Activated T-helper 1 cell treated with anti-CD3 and anti-CD28 coated beads, Interleukin-12 subunit alpha, Interleukin-12 subunit beta, Interleukin-2, Interleukin-4 antibody, amounts not matched to agents 30 ng/mL and 10 ng/mL and 1 ng/mL, durations not matched to agents 14 hours and 24 hours and 36 hours (primary cell): ENCODE measurements at regions not wholly inside any gene's neighbourhood (a gene's known extent, or its start where the extent isn't known, plus 50 kb on each side); places are given as distances from the start of the nearest gene placed in this dataset.

ENCODE experiments used
- DNase-seq: peaks from one replicate; pipeline ENCODE4 v3.0.0; 2021; ENCODE audit warnings: low spot score
- H3K27ac Mint-ChIP-seq: one replicate; pipeline ENCODE4 v1.8.0; 2021; ENCODE audit warnings: mild to moderate bottlenecking, mixed read lengths
- H3K27me3 Mint-ChIP-seq: one replicate; pipeline ENCODE4 v1.8.0; 2022; ENCODE audit warnings: mild to moderate bottlenecking, moderate library complexity, mixed read lengths; ENCODE audit not compliant: insufficient read depth
- H3K36me3 Mint-ChIP-seq: one replicate; pipeline ENCODE4 v1.8.0; 2021; ENCODE audit warnings: low read depth, mixed read lengths
- H3K4me1 Mint-ChIP-seq: one replicate; pipeline ENCODE4 v1.8.0; 2021; ENCODE audit warnings: low read depth, mixed read lengths
- H3K4me3 Mint-ChIP-seq: one replicate; pipeline ENCODE4 v1.8.0; 2021; ENCODE audit warnings: mild to moderate bottlenecking, moderate library complexity, mixed read lengths
- H3K9me3 Mint-ChIP-seq: one replicate; pipeline ENCODE4 v1.8.0; 2021; ENCODE audit warnings: mixed read lengths
- intact Hi-C: fragments of 100-400 bp; cut with micrococcal nuclease; formaldehyde crosslinking; loops from one replicate; pipeline ENCODE4 v1.15.1; 2024

GRCh38 chr16:22665803-22666202 lies 148.2 kb upstream of the HS3ST2 start:
- Mint-ChIP-seq H3K9me3 (no peaks in the 10 kb centered on the region), H3K4me3 (no peak overlapping the region), H3K27ac (no peak overlapping the region), H3K27me3 (no peaks in the 10 kb centered on the region), H3K36me3 (no peaks in the 10 kb centered on the region), H3K4me1 (no peaks in the 10 kb centered on the region)
- DNase-seq: no peak
- intact Hi-C loops: no loop called here

DNA sequence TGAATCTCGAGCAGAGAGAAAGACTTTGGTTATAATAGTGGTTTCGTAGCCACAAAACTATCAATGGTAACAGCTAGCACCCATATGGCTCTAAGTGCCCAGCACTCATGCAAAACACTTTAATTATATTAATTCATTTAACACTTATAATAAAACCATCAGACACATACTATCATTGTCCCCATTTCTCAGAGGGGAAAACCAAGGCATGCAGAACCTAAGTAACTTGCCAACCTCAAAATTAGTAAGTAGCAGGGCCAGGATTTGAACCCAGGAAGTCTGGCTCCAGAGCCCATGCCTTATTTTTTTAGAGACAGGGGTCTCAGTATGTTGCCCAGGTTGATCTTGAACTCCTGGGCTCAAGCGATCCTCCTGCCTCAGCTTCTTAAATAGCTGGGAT lies 145.6 kb upstream of the HS3ST2 start:
- DNase-seq: no peak
- Mint-ChIP-seq H3K27ac (no peak overlapping the region), H3K36me3 (no peaks in the 10 kb centered on the region), H3K27me3 (peaks cover 4% of the 10 kb centered on the region), H3K4me1 (no peaks in the 10 kb centered on the region), H3K4me3 (no peak overlapping the region), H3K9me3 (no peaks in the 10 kb centered on the region)
- intact Hi-C loops: no loop called here

DNA sequence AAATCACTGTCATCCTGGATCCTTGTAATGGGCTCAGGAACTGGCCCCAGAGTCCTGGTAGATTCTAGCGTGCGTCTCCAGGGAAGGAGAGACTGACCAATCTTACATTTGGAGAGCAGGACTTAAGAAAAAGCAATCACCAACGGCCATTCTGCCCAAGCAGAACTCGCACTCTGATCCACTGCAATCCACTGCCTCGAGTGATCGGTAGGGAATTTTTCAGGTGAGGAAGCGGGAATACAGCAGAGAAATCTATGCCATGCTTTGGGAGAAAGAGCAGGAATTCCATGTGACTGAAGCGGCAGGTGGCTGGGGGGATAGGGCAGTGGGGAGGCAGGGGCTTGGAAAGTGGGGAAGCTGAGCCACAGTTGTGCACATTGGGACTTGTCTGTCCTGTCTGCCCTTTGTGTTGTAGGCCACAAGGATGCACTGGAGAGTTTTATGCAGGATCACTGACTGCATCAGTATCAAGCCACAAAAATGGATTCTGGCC lies 143.9 kb upstream of the HS3ST2 start:
- Mint-ChIP-seq H3K27me3 (peaks cover 4% of the 10 kb centered on the region), H3K27ac (no peak overlapping the region), H3K4me3 (no peak overlapping the region), H3K9me3 (no peaks in the 10 kb centered on the region), H3K36me3 (no peaks in the 10 kb centered on the region), H3K4me1 (no peaks in the 10 kb centered on the region)
- no peak for DNase-seq
- intact Hi-C loops: no loop called here

DNA sequence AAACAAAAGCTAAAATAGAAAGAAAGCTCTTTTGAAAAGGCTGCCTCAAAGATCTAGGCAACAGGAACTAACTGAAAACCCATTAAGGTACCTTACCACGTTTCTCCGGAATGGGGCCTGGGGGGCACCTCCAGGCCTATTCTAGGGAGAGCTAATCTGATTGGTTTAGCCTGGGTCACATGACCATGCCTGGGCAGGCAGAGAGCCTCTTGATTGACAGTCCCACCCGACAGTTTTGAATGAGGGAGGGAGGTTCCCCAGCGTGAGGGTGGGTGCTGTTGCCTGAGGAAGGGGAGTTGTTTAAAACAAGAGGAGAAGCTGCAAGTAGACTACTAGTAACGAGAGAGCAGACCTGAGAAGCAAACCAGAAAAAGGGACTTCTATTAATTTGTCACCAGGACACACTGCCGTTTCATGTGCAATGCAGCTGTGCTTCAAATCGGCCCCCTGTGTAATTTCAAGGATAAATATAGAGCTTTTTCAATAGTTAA lies 143.4 kb upstream of the HS3ST2 start:
- intact Hi-C loops: no loop called here
- DNase-seq: no peak

GRCh38 chr16:22671301-22672076 lies 142.5 kb upstream of the HS3ST2 start:
- no peaks in the 10 kb centered on the region for H3K4me1 Mint-ChIP-seq
- H3K36me3 Mint-ChIP-seq: no peaks in the 10 kb centered on the region
- intact Hi-C loops: no loop called here
- H3K9me3 Mint-ChIP-seq: no peaks in the 10 kb centered on the region
- H3K27ac Mint-ChIP-seq: no peak overlapping the region
- peaks cover 4% of the 10 kb centered on the region for H3K27me3 Mint-ChIP-seq
- H3K4me3 Mint-ChIP-seq: no peak overlapping the region
- no peak for DNase-seq

More for the DNA sequence above, 143.4 kb upstream of the HS3ST2 start:
- Mint-ChIP-seq H3K27ac (no peak overlapping the region), H3K9me3 (no peaks in the 10 kb centered on the region), H3K4me3 (no peak overlapping the region), H3K27me3 (peaks cover 4% of the 10 kb centered on the region), H3K4me1 (no peaks in the 10 kb centered on the region), H3K36me3 (no peaks in the 10 kb centered on the region)

- H3K36me3 Mint-ChIP-seq: no peaks in the 10 kb centered on the region
- no peak for DNase-seq
- H3K27ac Mint-ChIP-seq: no peak overlapping the region
- H3K4me3 Mint-ChIP-seq: no peak overlapping the region
- no peaks in the 10 kb centered on the region for H3K9me3 Mint-ChIP-seq
- peaks cover 4% of the 10 kb centered on the region for H3K27me3 Mint-ChIP-seq
- intact Hi-C loops: no loop called here
- H3K4me1 Mint-ChIP-seq: no peaks in the 10 kb centered on the region
Observed at GRCh38 chr16:22672830-22673210, 141.1 kb upstream of the HS3ST2 start.

GRCh38 chr16:22673421-22673831 lies 140.5 kb upstream of the HS3ST2 start:
- no peaks in the 10 kb centered on the region for H3K9me3 Mint-ChIP-seq
- no peaks in the 10 kb centered on the region for H3K4me1 Mint-ChIP-seq
- intact Hi-C loops: no loop called here
- no peaks in the 10 kb centered on the region for H3K36me3 Mint-ChIP-seq
- H3K27me3 Mint-ChIP-seq: peaks cover 4% of the 10 kb centered on the region
- no peak overlapping the region for H3K27ac Mint-ChIP-seq
- no peak overlapping the region for H3K4me3 Mint-ChIP-seq
- no peak for DNase-seq

- Mint-ChIP-seq H3K27me3 (peaks cover 4% of the 10 kb centered on the region), H3K4me3 (no peak overlapping the region), H3K36me3 (no peaks in the 10 kb centered on the region), H3K9me3 (no peaks in the 10 kb centered on the region), H3K4me1 (no peaks in the 10 kb centered on the region), H3K27ac (no peak overlapping the region)
- no peak for DNase-seq
- intact Hi-C loops: no loop called here
Observed at GRCh38 chr16:22674832-22675191, 139.2 kb upstream of the HS3ST2 start.

DNA sequence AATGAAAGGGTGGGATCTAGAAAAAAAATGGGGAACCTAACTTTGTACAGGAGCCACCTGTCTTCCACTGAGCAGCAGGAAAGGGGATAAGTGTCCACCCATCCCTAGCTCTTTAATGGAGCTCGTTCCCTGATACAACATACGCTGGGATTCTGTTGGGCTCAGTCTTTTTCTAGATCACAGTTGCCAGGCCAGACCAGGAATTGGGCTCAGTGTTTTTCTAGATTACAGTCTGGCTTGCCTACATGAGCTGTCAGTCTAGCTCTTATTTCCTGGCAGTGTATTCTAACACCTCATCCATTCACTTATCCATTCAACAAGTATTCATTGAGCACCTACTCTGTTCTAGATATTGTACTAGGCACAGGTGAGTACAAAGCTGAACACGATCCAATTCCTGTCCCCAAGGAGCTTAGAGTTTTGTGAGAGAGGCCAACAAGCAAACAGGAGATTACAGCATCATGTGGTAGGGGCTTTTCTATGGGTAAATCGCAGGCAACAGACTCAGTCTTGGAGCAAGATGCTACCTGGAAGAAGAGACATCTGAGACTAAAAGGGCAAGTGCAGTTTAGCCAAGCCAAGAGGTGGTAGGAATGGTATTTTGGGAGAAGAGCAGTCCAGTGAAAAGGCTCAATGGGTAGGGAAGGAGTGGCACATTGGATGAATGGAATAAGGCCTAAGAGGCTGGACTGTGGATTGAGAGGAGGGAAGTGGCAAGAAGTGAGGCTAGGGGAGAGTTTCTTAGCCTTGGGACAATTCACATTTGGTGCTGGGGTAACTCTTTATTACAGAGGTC lies 138.0 kb upstream of the HS3ST2 start:
- no peak overlapping the region for H3K27ac Mint-ChIP-seq
- peaks cover 4% of the 10 kb centered on the region for H3K27me3 Mint-ChIP-seq
- DNase-seq: no peak
- H3K36me3 Mint-ChIP-seq: no peaks in the 10 kb centered on the region
- H3K4me1 Mint-ChIP-seq: no peaks in the 10 kb centered on the region
- H3K4me3 Mint-ChIP-seq: no peak overlapping the region
- intact Hi-C loops: no loop called here
- H3K9me3 Mint-ChIP-seq: no peaks in the 10 kb centered on the region

DNA sequence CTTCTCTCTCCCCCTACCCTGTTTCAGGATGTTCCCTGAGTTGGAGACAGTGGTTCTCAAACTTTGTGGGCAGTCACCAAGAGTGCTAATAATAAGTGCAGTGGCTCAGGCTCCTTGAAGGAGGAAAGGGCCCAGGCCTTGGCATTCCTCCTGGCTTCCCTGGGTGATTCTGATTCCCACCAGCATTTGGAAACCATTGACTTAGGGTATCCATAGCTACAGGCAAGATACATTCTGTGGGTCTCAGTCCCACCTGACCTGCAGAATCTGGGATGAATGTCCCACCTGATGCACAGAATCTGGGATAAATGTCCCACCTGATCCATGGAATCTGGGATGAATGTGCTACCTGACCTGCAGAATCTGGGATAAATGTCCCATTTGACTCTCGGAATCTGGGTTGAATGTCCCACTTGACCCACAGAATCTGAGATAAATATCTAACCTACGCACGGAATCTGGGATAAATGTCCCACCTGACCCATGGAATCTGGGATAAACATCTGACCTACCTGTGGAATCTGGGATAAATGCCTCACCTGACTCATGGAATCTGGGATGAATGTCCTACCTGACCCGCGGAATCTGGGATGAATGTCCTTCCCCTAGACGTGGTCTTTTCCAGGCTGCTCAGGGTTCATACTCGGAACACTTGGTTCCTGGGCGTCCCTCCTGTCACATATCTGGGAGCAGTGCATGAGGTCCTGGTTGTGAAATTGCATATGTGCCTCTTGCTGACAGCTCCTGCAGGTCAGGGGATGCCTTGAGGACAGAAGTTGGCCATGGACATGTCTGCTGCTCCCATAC lies 136.7 kb upstream of the HS3ST2 start:
- intact Hi-C loops: no loop called here
- Mint-ChIP-seq H3K27me3 (no peaks in the 10 kb centered on the region), H3K9me3 (no peaks in the 10 kb centered on the region)

DNA sequence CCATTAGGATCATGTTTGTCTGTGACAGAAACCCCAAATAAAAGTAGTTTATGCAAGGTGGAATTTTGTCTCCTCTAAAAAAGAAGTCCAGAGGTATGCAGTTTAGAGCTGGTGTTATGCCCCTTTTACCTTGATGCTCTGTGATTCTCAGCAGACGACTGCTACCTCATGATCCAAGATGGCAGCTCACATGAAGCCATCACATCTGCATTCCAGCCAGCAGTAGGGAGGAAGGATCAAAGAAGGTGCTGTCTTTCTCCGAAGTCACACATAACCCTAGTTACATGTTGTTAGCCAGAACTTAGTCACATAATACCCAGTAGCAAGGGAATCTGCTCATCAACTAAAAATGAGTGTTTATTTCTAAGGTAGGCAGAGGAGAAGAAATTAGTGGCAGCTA lies 135.7 kb upstream of the HS3ST2 start:
- DNase-seq: no peak
- Mint-ChIP-seq H3K27me3 (peaks cover 6% of the 10 kb centered on the region), H3K4me1 (no peaks in the 10 kb centered on the region), H3K36me3 (no peaks in the 10 kb centered on the region), H3K27ac (no peak overlapping the region), H3K9me3 (no peaks in the 10 kb centered on the region), H3K4me3 (no peak overlapping the region)
- intact Hi-C loops: no loop called here

More for the DNA sequence above, 136.7 kb upstream of the HS3ST2 start:
- no peak overlapping the region for H3K27ac Mint-ChIP-seq
- H3K4me3 Mint-ChIP-seq: no peak overlapping the region
- no peak for DNase-seq
- no peaks in the 10 kb centered on the region for H3K4me1 Mint-ChIP-seq
- H3K36me3 Mint-ChIP-seq: no peaks in the 10 kb centered on the region

GRCh38 chr16:22681554-22682291 lies 132.2 kb upstream of the HS3ST2 start:
- Mint-ChIP-seq H3K27ac (no peak overlapping the region), H3K4me3 (no peak overlapping the region), H3K27me3 (peaks cover 6% of the 10 kb centered on the region), H3K36me3 (no peaks in the 10 kb centered on the region), H3K4me1 (peaks cover 6% of the 10 kb centered on the region), H3K9me3 (peaks cover 1% of the 10 kb centered on the region)
- no peak for DNase-seq
- intact Hi-C loops: no loop called here
